Ascending aorta (tissue), 2 donors: ENCODE measurements at regions not wholly inside any gene's neighbourhood (a gene's known extent, or its start where the extent isn't known, plus 50 kb on each side); places are given as distances from the start of the nearest gene placed in this dataset.

Source experiments
- DNase-seq, 2 donors: peaks; one replicate each; pipeline ENCODE4 v3.0.0-alpha.2; 2019; ENCODE audit warnings: low spot score in 2 of 2
- H3K27ac ChIP-seq, 2 donors: fragments of 200-600 bp; sonication (generic); one replicate each; pipeline ENCODE4 v1.5.1; 2016 to 2017; ENCODE audit warnings: mild to moderate bottlenecking in 1 of 2
- H3K27me3 ChIP-seq: fragments of 200-600 bp; sonication (generic); one replicate; pipeline ENCODE4 v1.5.1; 2017
- H3K36me3 ChIP-seq, 2 donors: fragments of 200-600 bp; sonication (generic); one replicate each; pipeline ENCODE4 v1.5.1; 2016
- H3K4me1 ChIP-seq, 2 donors: fragments of 200-600 bp; sonication (generic); one replicate each; pipeline ENCODE4 v1.5.1; 2016 to 2017; ENCODE audit warnings: mild to moderate bottlenecking in 1 of 2
- H3K4me3 ChIP-seq, 2 donors: fragments of 200-600 bp; sonication (generic); one replicate each; pipeline ENCODE4 v1.5.1; 2016 to 2017; ENCODE audit warnings: mild to moderate bottlenecking in 1 of 2
- H3K9me3 ChIP-seq, 2 donors: fragments of 200-600 bp; sonication (generic); one replicate each; pipeline ENCODE4 v1.5.1; 2016
- CTCF ChIP-seq, 3 experiments: fragments of 200-600 bp in 2 of 3; fragments of 450-650 bp in 1 of 3; sonication (generic) in 2 of 3; IDR thresholded peaks; one replicate each; pipeline ENCODE4 v1.5.1; 2016 to 2019; ENCODE audit warnings: antibody characterized with exemption in 3 of 3, mild to moderate bottlenecking in 1 of 3, moderate library complexity in 1 of 3
- intact Hi-C: fragments of 100-400 bp; cut with DNase I; formaldehyde crosslinking; loops from one replicate; pipeline ENCODE4 v1.15.1; 2023

GRCh38 chr10:107497024-107497423 is 332.5 kb upstream of the SORCS1 start:
- no peaks in the 10 kb centered on the region for H3K27me3 ChIP-seq
- no peaks in the 10 kb centered on the region for H3K9me3 ChIP-seq
- H3K36me3 ChIP-seq = no peaks in the 10 kb centered on the region
- TF ChIP-seq CTCF (IDR thresholded peaks at IDR 0.05) = no peak
- intact Hi-C loops = no loop called here
- DNase-seq = no peak
- no peak overlapping the region for H3K27ac ChIP-seq
- H3K4me1 ChIP-seq = no peaks in the 10 kb centered on the region
- H3K4me3 ChIP-seq = no peak overlapping the region

- TF ChIP-seq CTCF (IDR thresholded peaks at IDR 0.05) = no peak
- H3K9me3 ChIP-seq = no peaks in the 10 kb centered on the region
- intact Hi-C loops = no loop called here
Measured at GRCh38 chr10:107496594-107496993, 332.1 kb upstream of the SORCS1 start.

GRCh38 chr10:107492389-107492788 is 327.9 kb upstream of the SORCS1 start:
- H3K36me3 ChIP-seq = no peaks in the 10 kb centered on the region
- no peak overlapping the region for H3K4me3 ChIP-seq
- intact Hi-C loops = no loop called here
- H3K27me3 ChIP-seq = no peaks in the 10 kb centered on the region
- no peak for DNase-seq
- no peak overlapping the region for H3K27ac ChIP-seq
- H3K4me1 ChIP-seq = no peaks in the 10 kb centered on the region
- H3K9me3 ChIP-seq = no peaks in the 10 kb centered on the region
- TF ChIP-seq CTCF (IDR thresholded peaks at IDR 0.05) = no peak

More at GRCh38 chr10:107496594-107496993, 332.1 kb upstream of the SORCS1 start:
- no peak overlapping the region for H3K4me3 ChIP-seq
- no peaks in the 10 kb centered on the region for H3K4me1 ChIP-seq
- H3K27ac ChIP-seq = no peak overlapping the region
- H3K27me3 ChIP-seq = no peaks in the 10 kb centered on the region
- DNase-seq = no peak
- H3K36me3 ChIP-seq = no peaks in the 10 kb centered on the region

- intact Hi-C loops = no loop called here
- Histone ChIP-seq H3K4me1 (no peaks in the 10 kb centered on the region), H3K36me3 (no peaks in the 10 kb centered on the region), H3K27ac (no peak overlapping the region), H3K27me3 (no peaks in the 10 kb centered on the region), H3K9me3 (no peaks in the 10 kb centered on the region), H3K4me3 (no peak overlapping the region)
- TF ChIP-seq CTCF (IDR thresholded peaks at IDR 0.05) = no peak
- no peak for DNase-seq
Measured at GRCh38 chr10:107490389-107490788, 325.9 kb upstream of the SORCS1 start.

GRCh38 chr10:107487284-107487683 is 322.8 kb upstream of the SORCS1 start:
- no peak overlapping the region for H3K4me3 ChIP-seq
- H3K4me1 ChIP-seq = no peaks in the 10 kb centered on the region
- no peak for DNase-seq
- no peaks in the 10 kb centered on the region for H3K36me3 ChIP-seq
- H3K27ac ChIP-seq = no peak overlapping the region
- no peaks in the 10 kb centered on the region for H3K27me3 ChIP-seq
- no peak for TF ChIP-seq CTCF (IDR thresholded peaks at IDR 0.05)
- no peaks in the 10 kb centered on the region for H3K9me3 ChIP-seq
- intact Hi-C loops = no loop called here

- intact Hi-C loops = no loop called here
- H3K9me3 ChIP-seq = no peaks in the 10 kb centered on the region
- no peak for TF ChIP-seq CTCF (IDR thresholded peaks at IDR 0.05)
- H3K27me3 ChIP-seq = no peaks in the 10 kb centered on the region
- H3K4me3 ChIP-seq = no peak overlapping the region
- no peak overlapping the region for H3K27ac ChIP-seq
- H3K36me3 ChIP-seq = no peaks in the 10 kb centered on the region
- H3K4me1 ChIP-seq = no peaks in the 10 kb centered on the region
- DNase-seq = no peak
Measured at GRCh38 chr10:107485019-107485418, 320.5 kb upstream of the SORCS1 start.
